NCI-H2081 (cell line): ENCODE measurements at regions not wholly inside any gene's neighbourhood (a gene's known extent, or its start where the extent isn't known, plus 50 kb on each side); places are given as distances from the start of the nearest gene placed in this dataset.

ENCODE experiments used
- DNase-seq, 2 experiments: peaks; one replicate each; lab custom pipeline; 2025; lab: John Stamatoyannopoulos, UW

- no peak for DNase-seq
These were observed 173.4 kb downstream of the DAD1 start for GRCh38 chr14:22415605-22415959.

GRCh38 chr14:22414876-22415604 lies 174.0 kb downstream of the DAD1 start:
- DNase-seq = no peak

- DNase-seq = no peak
These were observed 176.1 kb downstream of the DAD1 start for GRCh38 chr14:22412926-22413411.

GRCh38 chr14:22411398-22412055 lies 177.5 kb downstream of the DAD1 start:
- no peak for DNase-seq

- no peak for DNase-seq
These were observed 178.5 kb downstream of the DAD1 start for GRCh38 chr14:22410497-22410896.

GRCh38 chr14:22409006-22409405 lies 180.0 kb downstream of the DAD1 start:
- no peak for DNase-seq

- no peak for DNase-seq
These were observed 180.5 kb downstream of the DAD1 start for GRCh38 chr14:22408547-22408946.

GRCh38 chr14:22407033-22407432 lies 182.0 kb downstream of the DAD1 start:
- DNase-seq = no peak

GRCh38 chr14:22405201-22405600 lies 183.8 kb downstream of the DAD1 start:
- no peak for DNase-seq

- no peak for DNase-seq
These were observed 185.7 kb downstream of the DAD1 start for GRCh38 chr14:22403296-22403695.

- DNase-seq = no peak
These were observed 188.3 kb downstream of the DAD1 start for GRCh38 chr14:22400655-22401259.

- no peak for DNase-seq
These were observed 189.2 kb downstream of the DAD1 start for GRCh38 chr14:22399776-22400175.

- DNase-seq = no peak
These were observed 191.7 kb downstream of the DAD1 start for GRCh38 chr14:22397221-22397737.

GRCh38 chr14:22395803-22396202 lies 193.2 kb downstream of the DAD1 start:
- DNase-seq = no peak

GRCh38 chr14:22394616-22395015 lies 194.4 kb downstream of the DAD1 start:
- no peak for DNase-seq

GRCh38 chr14:22393796-22394195 lies 195.2 kb downstream of the DAD1 start:
- no peak for DNase-seq

GRCh38 chr14:22391908-22392565 lies 197.0 kb downstream of the DAD1 start:
- no peak for DNase-seq

GRCh38 chr14:22390824-22391461 lies 198.1 kb downstream of the DAD1 start:
- no peak for DNase-seq

GRCh38 chr14:22390195-22390594 lies 198.8 kb downstream of the DAD1 start:
- no peak for DNase-seq

GRCh38 chr14:22388669-22389595 lies 200.1 kb downstream of the DAD1 start:
- DNase-seq = no peak

- no peak for DNase-seq
These were observed 201.2 kb downstream of the DAD1 start for GRCh38 chr14:22387776-22388241.
